Loucy (cell line): ENCODE measurements at regions not wholly inside any gene's neighbourhood (a gene's known extent, or its start where the extent isn't known, plus 50 kb on each side); places are given as distances from the start of the nearest gene placed in this dataset.

Source experiments
- H2AFZ ChIP-seq: fragments of 200-600 bp; sonication (generic); 2 replicates; pipeline ENCODE4 v1.6.0; 2016; ENCODE audit warnings: antibody characterized with exemption, mild to moderate bottlenecking, low read length, moderate library complexity
- H3F3A ChIP-seq: fragments of 200-600 bp; 2 replicates; pipeline ENCODE4 v1.6.0; 2016; ENCODE audit warnings: antibody characterized with exemption, low read depth, mild to moderate bottlenecking
- H3K27me3 ChIP-seq: fragments of 200-600 bp; sonication (generic); 2 replicates; pipeline ENCODE4 v1.6.1; 2014; ENCODE audit warnings: low read length, mild to moderate bottlenecking; ENCODE audit not compliant: insufficient read depth, poor library complexity, severe bottlenecking
- H3K36me3 ChIP-seq: fragments of 200-600 bp; sonication (generic); 2 replicates; pipeline ENCODE4 v1.6.1; 2016; ENCODE audit warnings: low read length; ENCODE audit not compliant: insufficient read depth
- H3K4me1 ChIP-seq: fragments of 200-600 bp; sonication (generic); 2 replicates; pipeline ENCODE4 v1.5.1; 2014; ENCODE audit warnings: low read length, mild to moderate bottlenecking; ENCODE audit not compliant: insufficient read depth, poor library complexity, severe bottlenecking
- H3K4me2 ChIP-seq: fragments of 200-600 bp; sonication (generic); 2 replicates; pipeline ENCODE4 v1.6.0; 2014; ENCODE audit warnings: antibody characterized with exemption, low read length, low read depth, mild to moderate bottlenecking; ENCODE audit not compliant: poor library complexity, severe bottlenecking
- H3K4me3 ChIP-seq: fragments of 200-600 bp; sonication (generic); 2 replicates; pipeline ENCODE4 v1.5.1; 2014; ENCODE audit warnings: low read length, mild to moderate bottlenecking, mixed read lengths; ENCODE audit not compliant: poor library complexity, severe bottlenecking
- H3K79me2 ChIP-seq: fragments of 200-600 bp; sonication (generic); 2 replicates; pipeline ENCODE4 v1.6.1; 2014; ENCODE audit warnings: low read length; ENCODE audit not compliant: insufficient read depth
- H3K9ac ChIP-seq: fragments of 200-600 bp; sonication (generic); 2 replicates; pipeline ENCODE4 v1.6.0; 2014; ENCODE audit warnings: mild to moderate bottlenecking, low read depth, low read length, moderate library complexity; ENCODE audit not compliant: poor library complexity, severe bottlenecking
- H3K9me2 ChIP-seq: fragments of 200-600 bp; sonication (generic); replicated peaks from 2 replicates; pipeline ENCODE4 v1.6.1; 2016; ENCODE audit warnings: low read depth, low read length, mixed read lengths
- H3K9me3 ChIP-seq: fragments of 200-600 bp; sonication (generic); 2 replicates; pipeline ENCODE4 v1.6.1; 2014; ENCODE audit warnings: mild to moderate bottlenecking, antibody characterized with exemption, low read length, low read depth; ENCODE audit not compliant: insufficient read depth
- H4K20me1 ChIP-seq: fragments of 200-600 bp; sonication (generic); 2 replicates; pipeline ENCODE4 v1.6.0; 2014; ENCODE audit warnings: antibody characterized with exemption, low read length, mild to moderate bottlenecking; ENCODE audit not compliant: insufficient read depth, poor library complexity, severe bottlenecking
- EZH2phosphoT487 ChIP-seq: fragments of 200-600 bp; IDR thresholded peaks from 2 replicates; pipeline ENCODE4 v1.6.1; 2018; ENCODE audit warnings: antibody characterized with exemption, mild to moderate bottlenecking, moderate library complexity, borderline replicate concordance
- TF ChIP-seq, protein P1 (sequence below): fragments of 200-600 bp; sonication (generic); conservative IDR thresholded peaks from 2 replicates; pipeline ENCODE4 v1.5.1; 2014; ENCODE audit warnings: mild to moderate bottlenecking, antibody characterized with exemption, low read length

DNA sequence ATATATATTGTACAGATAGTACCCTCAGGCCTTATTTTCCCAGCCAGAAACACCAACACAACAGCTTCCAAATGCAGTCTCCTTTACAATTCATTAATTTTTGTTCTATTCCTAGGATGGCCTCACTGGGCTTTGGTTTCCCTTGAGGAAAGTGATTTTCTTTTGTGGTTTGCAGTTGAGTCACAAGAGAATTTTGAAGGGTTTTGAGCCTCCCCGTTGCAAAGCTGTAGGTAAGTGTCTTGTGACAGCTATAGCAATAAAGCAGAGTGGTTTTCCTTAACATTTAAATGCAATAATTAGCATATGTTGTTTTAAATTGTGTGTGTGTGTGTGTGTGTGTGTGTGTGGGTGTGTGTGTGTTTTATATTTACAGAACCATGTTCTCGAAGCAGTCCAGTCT lies 54.1 kb upstream of the WDR17 start:
- Histone ChIP-seq H3K9ac (no peak overlapping the region), H3K9me3 (no peaks in the 10 kb centered on the region), H3K4me3 (no peak overlapping the region), H4K20me1 (no peaks in the 10 kb centered on the region), H3F3A (no peaks in the 10 kb centered on the region), H3K9me2 (no peaks in the 10 kb centered on the region), H3K27me3 (no peaks in the 10 kb centered on the region), H3K36me3 (no peaks in the 10 kb centered on the region), H3K79me2 (no peaks in the 10 kb centered on the region), H3K4me1 (no peaks in the 10 kb centered on the region), H2AFZ (no peak overlapping the region), H3K4me2 (no peak overlapping the region)
- TF ChIP-seq, protein P1, sequence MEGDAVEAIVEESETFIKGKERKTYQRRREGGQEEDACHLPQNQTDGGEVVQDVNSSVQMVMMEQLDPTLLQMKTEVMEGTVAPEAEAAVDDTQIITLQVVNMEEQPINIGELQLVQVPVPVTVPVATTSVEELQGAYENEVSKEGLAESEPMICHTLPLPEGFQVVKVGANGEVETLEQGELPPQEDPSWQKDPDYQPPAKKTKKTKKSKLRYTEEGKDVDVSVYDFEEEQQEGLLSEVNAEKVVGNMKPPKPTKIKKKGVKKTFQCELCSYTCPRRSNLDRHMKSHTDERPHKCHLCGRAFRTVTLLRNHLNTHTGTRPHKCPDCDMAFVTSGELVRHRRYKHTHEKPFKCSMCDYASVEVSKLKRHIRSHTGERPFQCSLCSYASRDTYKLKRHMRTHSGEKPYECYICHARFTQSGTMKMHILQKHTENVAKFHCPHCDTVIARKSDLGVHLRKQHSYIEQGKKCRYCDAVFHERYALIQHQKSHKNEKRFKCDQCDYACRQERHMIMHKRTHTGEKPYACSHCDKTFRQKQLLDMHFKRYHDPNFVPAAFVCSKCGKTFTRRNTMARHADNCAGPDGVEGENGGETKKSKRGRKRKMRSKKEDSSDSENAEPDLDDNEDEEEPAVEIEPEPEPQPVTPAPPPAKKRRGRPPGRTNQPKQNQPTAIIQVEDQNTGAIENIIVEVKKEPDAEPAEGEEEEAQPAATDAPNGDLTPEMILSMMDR: no peak
- no peak for TF ChIP-seq EZH2phosphoT487

DNA sequence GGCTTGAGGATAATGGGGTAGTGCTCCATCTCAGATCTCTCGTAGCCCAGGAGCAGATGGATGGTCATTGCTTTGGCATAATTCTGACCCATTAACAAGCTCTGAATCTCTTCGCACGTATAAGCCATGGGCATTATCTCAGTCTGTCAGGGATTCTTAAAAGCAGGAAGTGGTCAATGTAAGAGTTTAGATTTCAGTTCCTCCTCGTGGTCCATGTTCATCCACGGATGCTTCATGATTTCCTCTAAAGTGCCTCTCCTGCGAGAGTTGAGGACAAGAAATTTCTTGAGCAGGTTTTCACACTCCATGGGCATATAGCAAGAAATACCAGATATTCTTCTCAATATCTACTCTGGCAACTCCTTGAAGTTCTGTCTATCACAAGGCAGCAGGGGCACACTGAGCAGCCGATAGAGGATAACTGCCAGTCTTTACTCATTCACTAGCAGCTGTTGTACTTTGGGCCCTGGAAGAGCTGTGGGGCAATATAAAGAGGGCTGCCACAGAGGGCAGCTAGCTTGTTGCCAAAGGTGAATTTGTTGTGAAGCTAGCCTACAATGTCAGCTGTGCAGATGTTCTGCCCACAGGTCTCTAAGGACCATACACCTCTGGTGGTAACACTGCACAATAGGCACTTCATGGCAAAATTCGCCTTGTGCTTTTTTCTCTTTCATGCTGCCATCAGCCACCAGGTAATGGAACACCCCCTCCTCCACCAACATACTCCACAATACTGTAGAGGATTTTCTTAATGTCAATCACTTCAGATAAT lies 52.0 kb upstream of the WDR17 start:
- no peaks in the 10 kb centered on the region for H3K27me3 ChIP-seq
- TF ChIP-seq, protein P1: no peak
- no peak for TF ChIP-seq EZH2phosphoT487
- no peak overlapping the region for H2AFZ ChIP-seq
- H3K36me3 ChIP-seq: no peaks in the 10 kb centered on the region
- no peaks in the 10 kb centered on the region for H3K79me2 ChIP-seq
- no peak overlapping the region for H3K4me3 ChIP-seq
- H3K9me3 ChIP-seq: no peaks in the 10 kb centered on the region
- no peaks in the 10 kb centered on the region for H3K9me2 ChIP-seq
- H4K20me1 ChIP-seq: no peaks in the 10 kb centered on the region
- H3K4me1 ChIP-seq: no peaks in the 10 kb centered on the region
- H3F3A ChIP-seq: no peaks in the 10 kb centered on the region
- H3K4me2 ChIP-seq: no peak overlapping the region
- no peak overlapping the region for H3K9ac ChIP-seq

DNA sequence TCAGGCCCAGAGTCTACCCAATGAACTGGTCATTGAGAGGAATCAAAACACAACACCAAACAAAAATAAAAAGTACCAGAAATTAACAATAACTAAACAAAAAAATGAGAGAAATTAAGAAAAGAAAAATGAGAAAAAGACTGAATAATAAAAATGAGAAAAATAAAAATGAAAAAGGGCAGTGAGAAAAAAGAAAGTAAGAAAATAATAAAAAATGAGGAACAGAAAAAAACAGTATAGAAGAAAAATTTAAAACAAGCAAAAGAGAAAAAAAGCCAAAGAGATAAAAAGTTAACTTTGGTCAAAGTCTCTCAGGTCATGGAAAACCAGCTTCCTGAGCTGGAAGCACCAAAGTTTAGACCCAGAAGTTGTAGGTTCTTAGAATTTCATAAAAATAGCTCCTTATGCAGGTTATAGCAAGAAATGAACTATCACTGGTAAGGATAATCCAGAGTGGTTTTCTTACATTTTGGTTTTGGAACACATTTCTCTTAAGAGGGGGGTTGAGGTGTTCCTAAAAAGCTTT lies 51.0 kb upstream of the WDR17 start:
- no peaks in the 10 kb centered on the region for H3F3A ChIP-seq
- H3K9me3 ChIP-seq: no peaks in the 10 kb centered on the region
- no peaks in the 10 kb centered on the region for H3K4me1 ChIP-seq
- no peak overlapping the region for H3K4me2 ChIP-seq
- H3K27me3 ChIP-seq: no peaks in the 10 kb centered on the region
- H3K79me2 ChIP-seq: no peaks in the 10 kb centered on the region
- no peak overlapping the region for H3K9ac ChIP-seq
- H3K9me2 ChIP-seq: no peaks in the 10 kb centered on the region
- H3K36me3 ChIP-seq: no peaks in the 10 kb centered on the region
- H4K20me1 ChIP-seq: no peaks in the 10 kb centered on the region
- TF ChIP-seq, protein P1: no peak
- no peak for TF ChIP-seq EZH2phosphoT487
- no peak overlapping the region for H3K4me3 ChIP-seq
- no peak overlapping the region for H2AFZ ChIP-seq
